ENCODE measurements at regions not wholly inside any gene's neighbourhood (a gene's known extent, or its start where the extent isn't known, plus 50 kb on each side); places are given as distances from the start of the nearest gene placed in this dataset.

GRCh38 chr22:48727454-48728058 is 1100.1 kb downstream of the BRD1 start:
- H3K36me3 ChIP-seq = peaks cover 0 to 3% (median 0%) of the 10 kb centered on the region in 3 donors
- no peak for DNase-seq (ENCODE audit: low spot score in 2 of 2)
- no peak overlapping the region for H3K27ac ChIP-seq
- 93 to 95% methylated on average over 3 of the region's 3 CpGs for WGBS, 2 donors
- peaks cover 0 to 29% (median 1%) of the 10 kb centered on the region in 4 donors for H3K9me3 ChIP-seq
- H3K4me1 ChIP-seq = no peaks in the 10 kb centered on the region
- no peak overlapping the region for H3K4me3 ChIP-seq
- TF ChIP-seq EP300 (IDR thresholded peaks at IDR 0.05) (no peak), CTCF (IDR thresholded peaks at IDR 0.05) (no peak), POLR2A (IDR thresholded peaks at IDR 0.05) (no peak)
- H3K27me3 ChIP-seq = no peaks in the 10 kb centered on the region

GRCh38 chr22:48724899-48725298 is 1102.8 kb downstream of the BRD1 start:
- DNase-seq (ENCODE audit: low spot score in 2 of 2) = no peak
- Histone ChIP-seq H3K27me3 (no peaks in the 10 kb centered on the region), H3K27ac (no peak overlapping the region), H3K36me3 (peaks cover 0 to 3% (median 0%) of the 10 kb centered on the region in 3 donors), H3K4me1 (peaks cover 0 to 8% (median 0%) of the 10 kb centered on the region in 4 donors), H3K9me3 (peaks cover 0 to 29% (median 1%) of the 10 kb centered on the region in 4 donors), H3K4me3 (no peak overlapping the region)
- no peak for TF ChIP-seq EP300 (IDR thresholded peaks at IDR 0.05)
- WGBS, 2 donors = 78 to 82% methylated on average over 11 to 12 of the region's 12 CpGs

- DNase-seq (ENCODE audit: low spot score in 2 of 2) = no peak
- no peak for TF ChIP-seq EP300 (IDR thresholded peaks at IDR 0.05)
- no peak for TF ChIP-seq POLR2A (IDR thresholded peaks at IDR 0.05)
- TF ChIP-seq CTCF (IDR thresholded peaks at IDR 0.05) = no peak
- H3K4me3 ChIP-seq = no peak overlapping the region
- peaks cover 0 to 3% (median 0%) of the 10 kb centered on the region in 3 donors for H3K36me3 ChIP-seq
- H3K27ac ChIP-seq = no peak overlapping the region
- H3K9me3 ChIP-seq = peaks cover 0 to 20% (median 1%) of the 10 kb centered on the region in 4 donors
- WGBS, 2 donors = 91 to 93% methylated on average over 10 of the region's 10 CpGs
- H3K27me3 ChIP-seq = no peaks in the 10 kb centered on the region
- peaks cover 0 to 27% (median 2%) of the 10 kb centered on the region in 4 donors for H3K4me1 ChIP-seq
Measured at GRCh38 chr22:48722661-48723060, 1105.0 kb downstream of the BRD1 start.

- peaks cover 0 to 39% (median 8%) of the 10 kb centered on the region in 4 donors for H3K4me1 ChIP-seq
- WGBS, 2 donors = 49 to 87% methylated on average over 3 of the region's 3 CpGs
- H3K27me3 ChIP-seq = no peaks in the 10 kb centered on the region
- no peak for TF ChIP-seq EP300 (IDR thresholded peaks at IDR 0.05)
- no peak for TF ChIP-seq CTCF (IDR thresholded peaks at IDR 0.05)
- no peak for TF ChIP-seq POLR2A (IDR thresholded peaks at IDR 0.05)
- DNase-seq (ENCODE audit: low spot score in 2 of 2) = no peak
- no peak overlapping the region for H3K4me3 ChIP-seq
- peaks cover 0 to 11% (median 0%) of the 10 kb centered on the region in 4 donors for H3K9me3 ChIP-seq
- no peaks in the 10 kb centered on the region for H3K36me3 ChIP-seq
- H3K27ac ChIP-seq = no peak overlapping the region
Measured at GRCh38 chr22:48721395-48721669, 1106.3 kb downstream of the BRD1 start.

- no peak overlapping the region for H3K4me3 ChIP-seq
- DNase-seq (ENCODE audit: low spot score in 2 of 2) = no peak
- no peak for TF ChIP-seq POLR2A (IDR thresholded peaks at IDR 0.05)
- TF ChIP-seq EP300 (IDR thresholded peaks at IDR 0.05) = no peak
- TF ChIP-seq CTCF (IDR thresholded peaks at IDR 0.05) = no peak
- H3K36me3 ChIP-seq = no peaks in the 10 kb centered on the region
- H3K27me3 ChIP-seq = no peaks in the 10 kb centered on the region
- 64 to 81% methylated on average over 10 to 14 of the region's 20 CpGs for WGBS, 2 donors
- H3K4me1 ChIP-seq = peaks cover 0 to 39% (median 8%) of the 10 kb centered on the region in 4 donors
- H3K27ac ChIP-seq = peak overlapping the region in 1 of 4 donors; percentile 4
- peaks cover 0 to 16% (median 0%) of the 10 kb centered on the region in 4 donors for H3K9me3 ChIP-seq
Measured at GRCh38 chr22:48720662-48721394, 1106.8 kb downstream of the BRD1 start.

All from tibial nerve (tissue), 4 donors.